IPS-20b (cell line): ENCODE measurements at regions not wholly inside any gene's neighbourhood (a gene's known extent, or its start where the extent isn't known, plus 50 kb on each side); places are given as distances from the start of the nearest gene placed in this dataset.
"Not testable (repeated sequence)": the region's sequence is repeated elsewhere in the genome, so short reads cannot be mapped to it uniquely, and the experiment has no call there.

Experiments
- H3K27ac ChIP-seq: one replicate; pipeline ENCODE4 v1.5.1; 2013; ENCODE audit warnings: low read length
- H3K27me3 ChIP-seq: 2 replicates; pipeline ENCODE4 v1.6.1; 2013; ENCODE audit warnings: mild to moderate bottlenecking, low read length, inconsistent platforms; ENCODE audit not compliant: insufficient read depth
- H3K36me3 ChIP-seq: 2 replicates; pipeline ENCODE4 v1.6.1; 2013; ENCODE audit warnings: low read depth, mild to moderate bottlenecking, inconsistent platforms, low read length, moderate library complexity; ENCODE audit not compliant: insufficient read depth
- H3K4me1 ChIP-seq: 2 replicates; pipeline ENCODE4 v1.6.1; 2013; ENCODE audit warnings: mild to moderate bottlenecking, control low read depth, inconsistent platforms, low read length, moderate library complexity; ENCODE audit not compliant: insufficient read depth
- H3K4me3 ChIP-seq: 2 replicates; pipeline ENCODE4 v1.5.1; 2013; ENCODE audit warnings: mild to moderate bottlenecking, low read length, inconsistent platforms
- H3K9ac ChIP-seq: 2 replicates; pipeline ENCODE4 v1.6.1; 2013; ENCODE audit warnings: low read depth, mild to moderate bottlenecking, inconsistent platforms, low read length, moderate library complexity
- H3K9me3 ChIP-seq: 2 replicates; pipeline ENCODE4 v1.6.1; 2013; ENCODE audit warnings: mild to moderate bottlenecking, low read depth, low read length, inconsistent platforms; ENCODE audit not compliant: insufficient read depth

GRCh38 chrX:149420566-149420965 is 84.5 kb downstream of the IDS start:
- not testable (repeated sequence) for H3K9ac ChIP-seq, H3K9me3 ChIP-seq, H3K27me3 ChIP-seq, H3K4me1 ChIP-seq, H3K4me3 ChIP-seq, H3K36me3 ChIP-seq, H3K27ac ChIP-seq

DNA sequence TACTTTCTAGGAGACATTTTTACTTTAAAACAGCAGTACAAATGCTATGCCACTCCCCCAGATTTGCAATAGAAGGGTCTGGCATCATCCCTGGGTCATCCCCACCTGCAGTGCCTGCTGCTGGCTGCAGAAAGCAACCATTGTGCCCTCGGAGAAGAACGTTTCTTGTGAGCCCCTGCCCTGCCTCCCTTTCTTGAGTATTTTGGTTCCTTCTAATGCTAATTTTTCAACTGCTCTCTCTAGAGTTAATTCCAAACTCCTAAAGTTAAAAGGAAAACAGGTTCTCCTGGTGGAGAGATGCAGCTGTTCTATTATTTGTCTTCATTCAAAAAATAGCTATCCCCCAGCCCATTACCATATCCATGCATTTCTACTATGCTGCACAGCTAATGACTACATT is 107.1 kb downstream of the IDS start:
- Histone ChIP-seq H3K9ac (no peak overlapping the region), H3K9me3 (peaks cover 17% of the 10 kb centered on the region), H3K27ac (no peak overlapping the region), H3K4me1 (peaks cover 14% of the 10 kb centered on the region; the same call in 1 of the 2 replicates), H3K36me3 (no peaks in the 10 kb centered on the region), H3K4me3 (peak overlapping the region; percentile 14; the same call in 1 of the 2 replicates), H3K27me3 (no peaks in the 10 kb centered on the region)

DNA sequence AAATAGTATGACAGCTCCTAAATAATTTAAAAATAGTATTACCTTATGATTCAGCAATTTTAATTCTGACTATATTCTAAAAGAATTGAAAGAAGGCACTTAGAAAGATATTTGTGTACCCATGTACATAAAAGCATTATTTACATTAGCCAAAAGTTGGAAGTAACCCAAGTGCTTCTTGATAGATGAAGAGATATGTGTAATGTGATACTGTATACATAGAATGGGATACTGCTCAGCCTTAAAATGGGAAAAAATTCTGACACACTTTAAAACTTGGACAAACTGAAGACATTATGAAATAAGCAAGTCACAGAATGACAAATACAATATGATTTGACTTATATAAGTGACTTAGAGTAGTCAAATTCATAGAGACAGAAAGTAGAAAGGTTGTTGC is 112.2 kb downstream of the IDS start:
- Histone ChIP-seq H3K27ac (no peak overlapping the region), H3K9ac (no peak overlapping the region), H3K27me3 (no peaks in the 10 kb centered on the region), H3K4me1 (peaks cover 8% of the 10 kb centered on the region; the same call in 1 of the 2 replicates), H3K36me3 (no peaks in the 10 kb centered on the region), H3K9me3 (peaks cover 17% of the 10 kb centered on the region), H3K4me3 (no peak overlapping the region)

DNA sequence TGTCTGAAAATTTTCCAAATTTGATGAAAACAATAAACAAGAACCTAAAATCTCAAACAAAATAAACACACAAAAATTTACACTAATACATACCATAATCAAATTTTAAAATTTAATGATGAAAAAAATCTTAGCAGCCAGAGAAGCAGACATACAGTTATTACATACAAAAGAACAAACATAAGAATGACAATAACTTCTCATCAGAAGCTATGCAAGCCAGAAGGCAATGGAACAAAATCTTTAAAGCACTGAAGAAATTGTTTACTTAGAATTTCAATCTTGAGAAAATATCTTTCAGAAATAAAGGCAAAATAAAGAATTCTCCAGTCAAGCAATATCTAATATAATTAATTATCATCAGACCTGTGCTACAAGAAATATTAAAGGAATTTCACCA is 121.3 kb downstream of the IDS start:
- Histone ChIP-seq H3K36me3 (no peaks in the 10 kb centered on the region), H3K4me3 (no peak overlapping the region), H3K27me3 (no peaks in the 10 kb centered on the region), H3K27ac (no peak overlapping the region), H3K4me1 (no peaks in the 10 kb centered on the region), H3K9me3 (peaks cover 6% of the 10 kb centered on the region; the same call in 1 of the 2 replicates), H3K9ac (no peak overlapping the region)

DNA sequence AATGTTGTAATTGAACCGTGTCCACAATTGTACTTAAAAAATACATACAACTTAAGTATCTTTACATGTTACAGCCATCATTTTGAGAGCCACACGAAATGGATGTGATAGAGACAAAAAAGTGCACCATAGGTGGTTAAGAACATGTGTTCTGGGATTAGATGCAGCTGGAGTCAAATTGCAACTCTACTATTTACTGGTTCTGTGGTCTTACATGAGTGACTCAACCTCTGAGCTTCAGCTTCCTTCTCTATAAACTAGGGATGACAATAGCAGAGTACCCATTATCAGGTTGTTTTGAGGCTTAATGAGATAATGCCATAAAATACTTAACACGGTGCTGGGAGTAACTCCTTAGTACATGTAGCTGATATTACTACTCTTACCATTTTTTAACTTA is 130.4 kb downstream of the IDS start:
- no peak overlapping the region for H3K9ac ChIP-seq
- no peaks in the 10 kb centered on the region for H3K4me1 ChIP-seq
- no peak overlapping the region for H3K4me3 ChIP-seq
- no peak overlapping the region for H3K27ac ChIP-seq
- no peaks in the 10 kb centered on the region for H3K27me3 ChIP-seq
- no peaks in the 10 kb centered on the region for H3K36me3 ChIP-seq
- no peaks in the 10 kb centered on the region for H3K9me3 ChIP-seq

DNA sequence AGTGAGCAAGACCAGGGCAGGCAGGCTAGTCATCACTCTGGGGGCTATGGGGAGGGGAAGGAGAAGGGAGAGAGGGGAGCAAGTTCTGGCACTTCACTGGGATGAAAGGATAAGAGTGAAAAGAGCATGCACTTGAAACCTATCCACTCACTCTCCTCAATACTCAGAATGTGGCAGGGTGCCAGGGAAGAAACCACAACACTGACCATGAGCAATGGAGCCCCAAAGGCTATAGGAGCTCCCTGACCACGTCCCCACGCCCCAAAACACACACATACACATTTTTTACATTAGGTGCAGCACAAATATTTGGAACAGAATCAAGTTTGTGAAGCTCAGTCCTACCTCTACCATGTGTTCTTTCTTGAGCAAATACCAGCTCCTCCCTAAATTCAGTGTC is 132.2 kb downstream of the IDS start:
- no peaks in the 10 kb centered on the region for H3K9me3 ChIP-seq
- H3K36me3 ChIP-seq, result no peaks in the 10 kb centered on the region
- no peaks in the 10 kb centered on the region for H3K4me1 ChIP-seq
- H3K27ac ChIP-seq, result no peak overlapping the region
- H3K4me3 ChIP-seq, result no peak overlapping the region
- no peak overlapping the region for H3K9ac ChIP-seq
- H3K27me3 ChIP-seq, result no peaks in the 10 kb centered on the region

- no peak overlapping the region for H3K27ac ChIP-seq
- no peaks in the 10 kb centered on the region for H3K27me3 ChIP-seq
- no peak overlapping the region for H3K4me3 ChIP-seq
- H3K9ac ChIP-seq, result no peak overlapping the region
- no peaks in the 10 kb centered on the region for H3K9me3 ChIP-seq
- H3K4me1 ChIP-seq, result no peaks in the 10 kb centered on the region
- no peaks in the 10 kb centered on the region for H3K36me3 ChIP-seq
Measured at GRCh38 chrX:149371986-149372385, 133.1 kb downstream of the IDS start.

GRCh38 chrX:149370097-149370496 is 135.0 kb downstream of the IDS start:
- Histone ChIP-seq H3K4me3 (no peak overlapping the region), H3K9ac (no peak overlapping the region), H3K36me3 (no peaks in the 10 kb centered on the region), H3K9me3 (no peaks in the 10 kb centered on the region), H3K4me1 (no peaks in the 10 kb centered on the region; the same call in 1 of the 2 replicates), H3K27ac (no peak overlapping the region), H3K27me3 (no peaks in the 10 kb centered on the region)

- Histone ChIP-seq H3K9me3 (no peaks in the 10 kb centered on the region), H3K4me1 (no peaks in the 10 kb centered on the region; the same call in 1 of the 2 replicates), H3K27me3 (no peaks in the 10 kb centered on the region), H3K27ac (no peak overlapping the region), H3K9ac (no peak overlapping the region), H3K4me3 (no peak overlapping the region), H3K36me3 (no peaks in the 10 kb centered on the region)
Measured at GRCh38 chrX:149365552-149365951, 139.6 kb downstream of the IDS start.

GRCh38 chrX:149365061-149365460 is 140.0 kb downstream of the IDS start:
- Histone ChIP-seq H3K4me1 (no peaks in the 10 kb centered on the region; the same call in 1 of the 2 replicates), H3K9me3 (no peaks in the 10 kb centered on the region), H3K9ac (no peak overlapping the region), H3K36me3 (no peaks in the 10 kb centered on the region), H3K27ac (no peak overlapping the region), H3K27me3 (no peaks in the 10 kb centered on the region), H3K4me3 (no peak overlapping the region)

DNA sequence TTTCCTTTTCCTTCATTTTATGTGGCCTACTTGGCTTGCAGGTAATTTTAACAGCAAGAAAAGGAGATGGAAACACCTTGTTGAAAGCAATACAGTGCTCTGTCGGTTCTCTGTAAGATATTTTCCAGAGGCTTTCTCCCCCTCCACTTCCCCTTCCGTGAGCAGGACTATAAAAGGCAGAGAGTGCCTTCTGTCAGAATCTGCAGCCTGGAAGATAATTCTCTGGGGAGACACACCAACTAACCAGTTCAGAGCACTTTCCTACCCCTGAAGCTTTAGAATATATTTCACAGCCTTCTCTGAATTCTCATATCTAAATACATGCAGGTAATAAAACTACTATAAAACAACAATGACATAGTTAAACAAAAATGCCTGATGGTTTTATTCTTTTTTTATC is 141.1 kb downstream of the IDS start:
- H3K4me1 ChIP-seq, result no peaks in the 10 kb centered on the region; the same call in 1 of the 2 replicates
- no peaks in the 10 kb centered on the region for H3K9me3 ChIP-seq
- no peak overlapping the region for H3K9ac ChIP-seq
- H3K27me3 ChIP-seq, result no peaks in the 10 kb centered on the region
- no peak overlapping the region for H3K4me3 ChIP-seq
- no peaks in the 10 kb centered on the region for H3K36me3 ChIP-seq
- H3K27ac ChIP-seq, result no peak overlapping the region

DNA sequence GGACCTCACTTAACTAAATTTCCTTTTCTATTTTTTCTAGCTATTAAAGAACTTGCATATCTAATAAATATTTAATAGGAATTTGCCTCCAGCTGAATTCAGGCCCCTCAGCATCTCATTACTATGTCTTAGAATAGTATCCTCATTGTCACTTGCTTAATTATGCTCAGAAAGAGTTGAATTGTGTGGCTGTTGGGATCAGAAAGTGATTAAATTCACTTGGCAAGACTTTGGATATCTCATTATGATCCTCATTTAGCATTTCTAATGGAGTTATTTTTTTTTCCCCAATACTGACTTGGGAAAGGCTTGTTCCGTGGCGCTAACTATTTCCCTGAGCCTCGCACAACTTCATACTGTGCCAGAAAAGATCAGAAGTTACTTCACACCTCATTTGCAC is 158.8 kb downstream of the IDS start:
- Histone ChIP-seq H3K36me3 (no peaks in the 10 kb centered on the region), H3K4me1 (peaks cover 5% of the 10 kb centered on the region), H3K27ac (no peak overlapping the region), H3K4me3 (no peak overlapping the region), H3K27me3 (no peaks in the 10 kb centered on the region), H3K9me3 (no peaks in the 10 kb centered on the region), H3K9ac (no peak overlapping the region)

GRCh38 chrX:149322316-149322715 is 182.8 kb downstream of the IDS start:
- Histone ChIP-seq H3K27me3 (no peaks in the 10 kb centered on the region), H3K4me1 (no peaks in the 10 kb centered on the region), H3K27ac (no peak overlapping the region), H3K9me3 (no peaks in the 10 kb centered on the region), H3K4me3 (no peak overlapping the region), H3K9ac (no peak overlapping the region), H3K36me3 (no peaks in the 10 kb centered on the region)
